ENCODE measurements at regions not wholly inside any gene's neighbourhood (a gene's known extent, or its start where the extent isn't known, plus 50 kb on each side); places are given as distances from the start of the nearest gene placed in this dataset.
A peak's percentile ranks its signal among the peaks of the same experiment; 100 is the strongest.
"Not testable (repeated sequence)": the region's sequence is repeated elsewhere in the genome, so short reads cannot be mapped to it uniquely, and the experiment has no call there.

- DNase-seq (ENCODE audit: low read depth in 2 of 2): no peak
Observed at GRCh38 chr9:87405677-87406542, 91.8 kb upstream of the DAPK1 start.

- DNase-seq (ENCODE audit: low read depth in 2 of 2): no peak
Observed at GRCh38 chr9:87406543-87407166, 91.0 kb upstream of the DAPK1 start.

DNA sequence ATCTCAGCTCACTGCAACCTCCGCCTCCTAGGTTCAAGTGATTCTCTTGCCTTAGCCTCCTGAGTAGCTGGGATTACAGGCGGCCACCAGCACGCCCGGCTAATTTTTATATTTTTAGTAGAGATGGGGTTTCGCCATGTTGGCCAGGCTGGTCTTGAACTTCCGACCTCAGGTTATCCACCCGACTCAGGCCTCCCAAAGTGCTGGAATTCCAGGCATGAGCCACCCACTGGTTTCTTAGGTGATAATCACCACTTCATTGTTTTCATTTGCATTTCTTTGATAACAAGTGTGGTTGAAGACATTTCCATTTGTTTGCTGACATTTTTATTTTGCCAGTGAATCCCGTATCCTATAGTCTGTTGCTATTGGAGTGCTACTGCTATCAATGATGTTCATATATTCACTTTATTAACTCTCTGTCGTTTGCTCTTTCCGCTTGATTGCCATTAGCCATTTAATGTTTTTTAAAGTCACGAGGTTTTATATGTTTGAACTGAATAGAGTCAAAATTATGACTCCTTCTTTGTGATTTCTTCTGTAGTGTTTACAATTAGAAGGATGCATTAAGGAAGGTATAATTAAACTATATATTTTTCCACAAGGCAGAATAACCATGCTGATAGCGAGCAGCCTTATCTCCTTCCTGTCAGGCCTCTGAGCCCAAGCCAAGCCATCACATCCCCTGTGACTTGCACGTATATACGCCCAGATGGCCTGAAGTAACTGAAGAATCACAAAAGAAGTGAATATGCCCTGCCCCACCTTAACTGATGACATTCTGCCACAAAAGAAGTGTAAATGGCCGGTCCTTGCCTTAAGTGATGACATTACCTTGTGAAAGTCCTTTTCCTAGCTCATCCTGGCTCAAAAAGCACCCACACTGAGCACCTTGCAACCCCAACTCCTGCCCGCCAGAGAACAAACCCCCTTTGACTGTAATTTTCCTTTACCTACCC lies 87.3 kb upstream of the DAPK1 start:
- not testable (repeated sequence) for DNase-seq (ENCODE audit: low read depth in 2 of 2)

- no peak for DNase-seq (ENCODE audit: low read depth in 2 of 2)
Observed at GRCh38 chr9:87420884-87421283, 76.8 kb upstream of the DAPK1 start.

GRCh38 chr9:87421734-87422133 lies 75.9 kb upstream of the DAPK1 start:
- no peak for DNase-seq (ENCODE audit: low read depth in 2 of 2)

GRCh38 chr9:87422999-87423398 lies 74.7 kb upstream of the DAPK1 start:
- peak; percentile 22 to 48 for DNase-seq (ENCODE audit: low read depth in 2 of 2)

DNA sequence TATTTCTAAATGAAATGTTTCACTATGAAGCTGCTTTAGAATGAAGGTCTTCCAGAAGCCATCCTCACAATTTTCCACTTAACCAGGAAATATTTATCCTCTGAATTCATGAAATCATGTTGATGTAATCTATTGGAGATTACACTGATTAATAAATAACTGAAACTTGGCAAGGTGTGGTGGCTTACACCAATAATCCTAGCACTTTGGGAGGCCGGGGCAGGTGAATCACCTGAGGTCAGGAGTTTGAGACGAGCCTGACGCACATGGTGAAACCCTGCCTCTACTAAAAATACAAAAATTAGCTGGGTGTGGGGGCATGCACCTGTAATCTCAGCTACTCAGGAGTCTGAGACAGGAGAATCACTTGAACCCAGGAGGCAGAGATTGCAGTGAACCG lies 73.8 kb upstream of the DAPK1 start:
- not testable (repeated sequence) for DNase-seq (ENCODE audit: low read depth in 2 of 2)

- DNase-seq (ENCODE audit: low read depth in 2 of 2): no peak
Observed at GRCh38 chr9:87425202-87425601, 72.5 kb upstream of the DAPK1 start.

- no peak for DNase-seq (ENCODE audit: low read depth in 2 of 2)
Observed at GRCh38 chr9:87427851-87428506, 69.7 kb upstream of the DAPK1 start.

- no peak for DNase-seq (ENCODE audit: low read depth in 2 of 2)
Observed at GRCh38 chr9:87428659-87429058, 69.0 kb upstream of the DAPK1 start.

GRCh38 chr9:87431837-87432236 lies 65.8 kb upstream of the DAPK1 start:
- no peak for DNase-seq (ENCODE audit: low read depth in 2 of 2)

- no peak for DNase-seq (ENCODE audit: low read depth in 2 of 2)
Observed at GRCh38 chr9:87433853-87434252, 63.8 kb upstream of the DAPK1 start.

DNA sequence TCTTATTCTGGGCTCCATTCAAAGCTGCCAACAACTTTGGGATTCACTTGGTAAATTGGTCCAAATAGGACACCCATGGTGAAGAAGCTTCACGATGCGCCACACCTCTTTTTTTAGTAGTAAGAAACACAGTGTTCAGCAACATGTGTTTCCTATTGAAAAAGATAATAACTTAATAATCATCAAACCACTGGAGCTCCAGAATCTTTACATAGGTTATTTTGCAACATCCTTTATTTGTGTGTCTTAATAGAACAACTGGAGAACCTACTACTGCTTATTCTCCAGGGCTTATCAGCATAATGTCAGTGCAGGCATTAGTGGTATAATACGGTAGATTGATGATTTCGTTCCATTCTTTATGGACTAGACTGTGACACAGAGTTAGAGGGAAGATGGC lies 63.3 kb upstream of the DAPK1 start:
- no peak for DNase-seq (ENCODE audit: low read depth in 2 of 2)

DNA sequence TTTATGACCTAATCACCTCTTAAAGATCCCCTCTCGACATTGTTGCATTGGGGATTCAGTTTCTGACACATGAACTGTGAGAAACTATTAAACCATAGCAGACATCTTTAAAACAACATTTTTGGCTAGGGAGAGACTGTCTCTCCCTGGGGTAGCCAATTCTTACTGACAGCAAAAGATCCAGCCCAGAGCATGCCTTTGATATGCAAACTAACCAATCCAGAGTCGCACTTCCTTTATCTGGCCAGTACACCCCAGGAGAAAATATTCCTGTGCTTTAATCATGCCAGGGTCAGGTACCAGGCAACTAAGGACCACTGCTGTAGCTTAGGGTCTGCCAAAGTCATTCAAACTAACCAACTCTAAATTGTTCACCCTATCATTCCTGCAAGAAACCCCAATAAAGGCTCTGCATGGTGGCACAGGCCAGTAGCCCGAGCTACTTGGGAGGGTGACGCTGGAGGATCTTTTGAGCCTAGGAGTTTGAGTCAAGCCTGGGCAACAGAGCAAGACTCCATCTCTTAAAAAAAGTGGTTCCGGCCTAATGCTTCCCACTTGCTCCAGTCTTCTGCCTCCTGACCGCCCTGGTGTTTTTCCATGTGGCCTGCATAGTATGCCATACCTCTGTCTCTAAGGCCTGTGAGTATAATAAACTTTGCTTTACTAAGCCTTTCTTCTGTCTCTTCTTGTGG lies 62.3 kb upstream of the DAPK1 start:
- no peak for DNase-seq (ENCODE audit: low read depth in 2 of 2)

- DNase-seq (ENCODE audit: low read depth in 2 of 2): no peak
Observed at GRCh38 chr9:87436716-87437115, 61.0 kb upstream of the DAPK1 start.

- DNase-seq (ENCODE audit: low read depth in 2 of 2): no peak
Observed at GRCh38 chr9:87437966-87438365, 59.7 kb upstream of the DAPK1 start.

DNA sequence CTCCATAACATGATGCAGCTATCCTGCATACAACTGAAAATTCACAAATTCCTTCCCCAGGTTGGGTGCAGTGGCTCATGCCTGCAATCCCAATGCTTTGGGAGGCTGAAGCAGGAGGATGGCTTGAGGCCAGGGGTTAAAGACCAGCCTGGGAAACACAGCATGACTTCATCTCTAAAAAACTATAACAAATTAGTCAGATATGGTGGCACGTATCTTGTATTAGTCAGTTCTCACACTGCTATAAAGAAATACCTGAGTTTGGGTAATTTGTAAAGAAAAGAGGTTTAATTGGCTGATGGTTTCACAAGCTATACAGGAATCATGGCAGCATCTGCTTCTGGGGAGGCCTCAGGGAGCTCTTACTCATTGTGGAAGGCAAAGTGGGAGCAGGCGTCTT lies 56.4 kb upstream of the DAPK1 start:
- DNase-seq (ENCODE audit: low read depth in 2 of 2): no peak

- DNase-seq (ENCODE audit: low read depth in 2 of 2): no peak
Observed at GRCh38 chr9:87442451-87442850, 55.2 kb upstream of the DAPK1 start.

- no peak for DNase-seq (ENCODE audit: low read depth in 2 of 2)
Observed at GRCh38 chr9:87443006-87443405, 54.7 kb upstream of the DAPK1 start.

GRCh38 chr9:87443461-87443860 lies 54.2 kb upstream of the DAPK1 start:
- no peak for DNase-seq (ENCODE audit: low read depth in 2 of 2)

GRCh38 chr9:87445646-87446045 lies 52.0 kb upstream of the DAPK1 start:
- peak; percentile 17 to 60 for DNase-seq (ENCODE audit: low read depth in 2 of 2)

Measured in dermis microvascular lymphatic vessel endothelial cell (primary cell).